A549 (cell line): ENCODE measurements at regions not wholly inside any gene's neighbourhood (a gene's known extent, or its start where the extent isn't known, plus 50 kb on each side); places are given as distances from the start of the nearest gene placed in this dataset.

Experiments
- ATAC-seq, 2 experiments: fragments of 200-7000 bp in 1 of 2; fragments of >200 bp in 1 of 2; cut with Nextera tagmentation in 1 of 2; cut with Tn5 transposase in 1 of 2; 3 replicates each; pipeline versions ENCODE4 v1.8.0 to v1.9.1; 2018 to 2020; ENCODE audit warnings: mild to moderate bottlenecking in 1 of 2, moderate library complexity in 1 of 2
- CTCF ChIA-PET: fragments of 300-600 bp; sonication (Branson Sonifier 250); formaldehyde crosslinking; extraction: SDS; loops from one replicate; lab custom pipeline; 2021; ENCODE audit warnings: antibody characterized with exemption, inconsistent platforms; lab: Yijun Ruan, JAX
- POLR2A ChIA-PET: fragments of 350-600 bp; formaldehyde crosslinking; extraction: SDS; loops from one replicate; lab custom pipeline; 2021; ENCODE audit warnings: antibody characterized with exemption, inconsistent platforms; lab: Yijun Ruan, JAX
- DNase-seq, 2 experiments: peaks; one replicate each; pipeline versions ENCODE4 v3.0.0 to v3.0.0-alpha.2; 2011 to 2016; ENCODE audit warnings: low read depth in 1 of 2, low spot score in 1 of 2
- FAIRE-seq: peaks from 2 replicates; lab custom pipeline; 2011; peaks lifted over from hg19 to GRCh38; lab: Jason Lieb, UNC
- H3K27ac ChIP-seq, 2 experiments: fragments of >200 bp; sonication (Bioruptor Twin); formaldehyde crosslinking; 3 replicates each; pipeline ENCODE4 v1.5.1; 2016 to 2017
- H3K4me1 ChIP-seq: fragments of >200 bp; sonication (Bioruptor Twin); formaldehyde crosslinking; 3 replicates; pipeline ENCODE4 v1.6.1; 2016
- H3K4me2 ChIP-seq: fragments of >200 bp; sonication (Bioruptor Twin); formaldehyde crosslinking; 3 replicates; pipeline ENCODE4 v1.6.1; 2016
- H3K4me3 ChIP-seq: fragments of >200 bp; sonication (Bioruptor Twin); formaldehyde crosslinking; 3 replicates; pipeline ENCODE4 v1.5.1; 2016
- H3K9me3 ChIP-seq: fragments of >200 bp; sonication (Bioruptor Twin); formaldehyde crosslinking; 3 replicates; pipeline ENCODE4 v1.6.1; 2016
- CEBPB ChIP-seq, 2 experiments: fragments of >200 bp in 1 of 2; sonication (Bioruptor Twin) in 1 of 2; formaldehyde crosslinking in 1 of 2; IDR thresholded peaks; 2 replicates each; pipeline ENCODE4 v1.6.1; 2012 to 2016
- CHD2 ChIP-seq: fragments of 150-350 bp; IDR thresholded peaks from 2 replicates; pipeline ENCODE4 v1.6.1; 2014; ENCODE audit warnings: low read length; ENCODE audit not compliant: partially characterized antibody
- CTCF ChIP-seq: fragments of >200 bp; sonication (Bioruptor Twin); formaldehyde crosslinking; IDR thresholded peaks from 3 replicates; pipeline ENCODE4 v1.5.1; 2016
- EHF ChIP-seq: fragments of 250-450 bp; sonication (Bioruptor Pico); IDR thresholded peaks from 2 replicates; pipeline ENCODE4 v1.5.0; 2020; ENCODE audit warnings: mild to moderate bottlenecking
- EHMT2 ChIP-seq: fragments of 200-600 bp; sonication (generic); IDR thresholded peaks from 2 replicates; pipeline ENCODE4 v1.6.1; 2016; ENCODE audit warnings: antibody characterized with exemption, low read depth, mild to moderate bottlenecking, moderate library complexity
- ESRRA ChIP-seq: fragments of 150-350 bp; IDR thresholded peaks from 2 replicates; pipeline ENCODE4 v1.6.1; 2014; ENCODE audit warnings: mild to moderate bottlenecking, low read length, borderline replicate concordance
- FOSB ChIP-seq: fragments of 250-450 bp; sonication (Bioruptor Pico); IDR thresholded peaks from 2 replicates; pipeline ENCODE4 v1.5.0; 2020; ENCODE audit warnings: mild to moderate bottlenecking, moderate library complexity
- FOSL2 ChIP-seq, 2 experiments: fragments of 450-650 bp in 1 of 2; fragments of >200 bp in 1 of 2; sonication (Bioruptor Twin) in 1 of 2; formaldehyde crosslinking; IDR thresholded peaks; 2 replicates each; pipeline versions ENCODE4 v1.5.0 to v1.6.1; 2016 to 2020; ENCODE audit warnings: mild to moderate bottlenecking in 1 of 2, moderate library complexity in 1 of 2
- FOXS1 ChIP-seq: fragments of 250-450 bp; sonication (Bioruptor Pico); IDR thresholded peaks from 2 replicates; pipeline ENCODE4 v1.5.0; 2020; ENCODE audit warnings: mild to moderate bottlenecking, moderate library complexity
- GATA3 ChIP-seq: IDR thresholded peaks from 2 replicates; pipeline ENCODE4 v1.6.1; 2012; ENCODE audit warnings: borderline replicate concordance
- HDAC2 ChIP-seq: fragments of 200-600 bp; sonication (generic); IDR thresholded peaks from 2 replicates; pipeline ENCODE4 v1.6.1; 2016
- HEYL ChIP-seq: fragments of 250-450 bp; sonication (Bioruptor Pico); IDR thresholded peaks from 2 replicates; pipeline ENCODE4 v1.8.0; 2021; ENCODE audit warnings: mild to moderate bottlenecking, moderate library complexity
- HMGXB4 ChIP-seq: fragments of 250-450 bp; sonication (Bioruptor Pico); IDR thresholded peaks from 2 replicates; pipeline ENCODE4 v1.5.0; 2021; ENCODE audit warnings: mild to moderate bottlenecking, moderate library complexity, borderline replicate concordance
- HOXB13 ChIP-seq: fragments of 250-450 bp; sonication (Bioruptor Pico); IDR thresholded peaks from 2 replicates; pipeline ENCODE4 v1.5.0; 2020; ENCODE audit warnings: low read depth, mild to moderate bottlenecking, moderate library complexity
- KDM5A ChIP-seq: fragments of 200-600 bp; sonication (generic); IDR thresholded peaks from 2 replicates; pipeline ENCODE4 v1.6.1; 2016; ENCODE audit warnings: antibody characterized with exemption, mild to moderate bottlenecking
- MAFK ChIP-seq: fragments of 450-650 bp; IDR thresholded peaks from 2 replicates; pipeline ENCODE4 v1.6.1; 2014; ENCODE audit not compliant: partially characterized antibody
- MAX ChIP-seq: IDR thresholded peaks from 2 replicates; pipeline ENCODE4 v1.6.1; 2012
- PBX3 ChIP-seq: IDR thresholded peaks from 2 replicates; pipeline ENCODE4 v1.6.1; 2012
- POLR2AphosphoS2 ChIP-seq: conservative IDR thresholded peaks from 2 replicates; pipeline ENCODE4 v1.6.1; 2012; ENCODE audit warnings: low read length, improper control_type of control experiment, inconsistent platforms
- RAD21 ChIP-seq, 2 experiments: fragments of >200 bp in 1 of 2; sonication (Bioruptor Twin) in 1 of 2; formaldehyde crosslinking in 1 of 2; IDR thresholded peaks in 1 of 2; conservative IDR thresholded peaks in 1 of 2; 2 replicates in 1 of 2; 3 replicates in 1 of 2; pipeline ENCODE4 v1.6.1; 2012 to 2018; ENCODE audit warnings: inconsistent platforms in 1 of 2
- RCOR1 ChIP-seq: fragments of 150-350 bp; IDR thresholded peaks from 2 replicates; pipeline ENCODE4 v1.6.1; 2014; ENCODE audit warnings: antibody characterized with exemption, low read length, low read depth
- REST ChIP-seq: fragments of 200-600 bp; sonication (generic); IDR thresholded peaks from 2 replicates; pipeline ENCODE4 v1.6.1; 2016; ENCODE audit warnings: antibody characterized with exemption, mild to moderate bottlenecking, moderate library complexity
- SREBF2 ChIP-seq: fragments of 450-650 bp; IDR thresholded peaks from 2 replicates; pipeline ENCODE4 v1.6.1; 2014; ENCODE audit warnings: mild to moderate bottlenecking, moderate library complexity
- ZFP36 ChIP-seq: fragments of 450-650 bp; IDR thresholded peaks from 2 replicates; pipeline ENCODE4 v1.6.1; 2014; ENCODE audit warnings: borderline replicate concordance; ENCODE audit not compliant: partially characterized antibody
- ZNF302 ChIP-seq: fragments of 250-450 bp; sonication (Bioruptor Pico); IDR thresholded peaks from 2 replicates; pipeline ENCODE4 v1.9.0; 2021; ENCODE audit warnings: inconsistent platforms, mild to moderate bottlenecking, moderate library complexity
- WGBS: methylation state at CpG from one replicate; pipeline ENCODE4 v1.1.6; 2017; ENCODE audit errors: missing lambda C conversion rate; 5-methylcytosine and 5-hydroxymethylcytosine counted together
- TF ChIP-seq, protein P1 (sequence below): fragments of 150-350 bp; IDR thresholded peaks from 2 replicates; pipeline ENCODE4 v1.6.1; 2014; ENCODE audit warnings: low read depth, mild to moderate bottlenecking, low read length

- DNase-seq (no peak), ATAC-seq (no peak), FAIRE-seq (no peak)
- Histone ChIP-seq H3K9me3 (0 out of 3 replicates have a peak, but pooled peaks cover 8% of the 10 kb centered on the region), H3K27ac (no peak overlapping the region), H3K4me2 (no peak overlapping the region), H3K4me1 (peaks cover 39% of the 10 kb centered on the region), H3K4me3 (no peak overlapping the region)
- POLR2A ChIA-PET, result no interaction called here
- WGBS, result 87% methylated on average over 2 of the region's 2 CpGs
- TF ChIP-seq KDM5A, result no peak
- TF ChIP-seq MAFK, result peak; percentile 97
- CTCF ChIA-PET, result interaction anchor here (0.8 to 1.0 kb wide), 2 partner anchors 40 to 180 kb away, joined by 3 read pairs; no protein-coding TSS in a partner anchor
Measured at GRCh38 chr9:21598749-21599148, 116.6 kb upstream of the IFNE start.

DNA sequence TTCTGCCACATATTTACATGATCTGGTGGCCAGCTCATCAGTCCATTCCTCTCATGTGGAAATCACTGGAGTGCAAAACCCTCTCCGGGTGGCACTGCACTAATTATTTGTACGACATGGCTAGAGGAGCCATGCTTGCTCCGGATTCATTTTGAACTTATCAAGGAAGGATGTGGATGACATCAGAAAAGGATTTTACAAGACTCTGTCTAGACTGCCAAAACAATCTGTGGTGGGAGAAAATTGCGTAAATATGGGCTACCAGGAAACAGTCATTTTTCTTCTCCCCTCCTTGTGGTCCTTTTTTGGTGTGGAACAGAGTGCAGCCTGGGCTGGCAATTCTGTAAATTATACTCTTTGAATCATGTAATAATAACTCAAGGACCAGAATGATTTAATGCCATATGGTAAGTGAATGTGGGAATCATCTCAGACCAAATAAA is 123.4 kb upstream of the IFNE start:
- Histone ChIP-seq H3K4me2 (peak overlapping the region; percentile 94), H3K9me3 (no peaks in the 10 kb centered on the region), H3K4me1 (peaks cover 74% of the 10 kb centered on the region), H3K27ac (peak overlapping the region; percentile 90 to 93), H3K4me3 (peak overlapping the region; percentile 27; the same call in 1 of the 3 replicates)
- WGBS, result 5% methylated on average over 4 of the region's 4 CpGs
- DNase-seq (peak; percentile 38 to 89), FAIRE-seq (peak; percentile 85), ATAC-seq (peak; percentile 72 to 86)
- POLR2A ChIA-PET, result interaction anchor here (1.0 to 2.0 kb wide), 4 partner anchors 14 to 79 kb away, joined by 3 to 18 read pairs (median 6); no protein-coding TSS in a partner anchor
- CTCF ChIA-PET, result interaction anchor here (1.6 to 2.0 kb wide), 2 partner anchors 12 to 183 kb away, joined by 3 to 7 read pairs; no protein-coding TSS in a partner anchor
- TF ChIP-seq KDM5A (no peak), PBX3 (no peak), CTCF (no peak), HEYL (CRISPR knock-in tag) (no peak), CHD2 (no peak), CEBPB (IDR thresholded peaks at IDR 0.05) (peak; percentile 81 to 94; a peak in 3 of 4 replicates), MAX (peak; percentile 62), SREBF2 (no peak), GATA3 (peak; percentile 82), FOXS1 (CRISPR knock-in tag) (0 out of 2 replicates have a peak, but pooled peaks have one; percentile 34), EHMT2 (no peak), ZFP36 (no peak), EHF (0 out of 2 replicates have a peak, but pooled peaks have one; percentile 56), HOXB13 (peak; percentile 80; the same call in 1 of the 2 replicates), ESRRA (no peak), HMGXB4 (no peak), REST (no peak), RAD21 (conservative IDR thresholded peaks at IDR 0.05 in 1 of 2, IDR thresholded peaks at IDR 0.05 in 1 of 2) (peak; percentile 17 to 37; a peak in 4 of 5 replicates), RCOR1 (no peak), HDAC2 (no peak), ZNF302 (CRISPR knock-in tag) (no peak), FOSL2 (IDR thresholded peaks at IDR 0.05) (no peak), FOSL2 (CRISPR knock-in tag; IDR thresholded peaks at IDR 0.05) (peak; percentile 75), FOSB (CRISPR knock-in tag) (peak; percentile 55; the same call in 1 of the 2 replicates), POLR2AphosphoS2 (no peak)
- TF ChIP-seq, protein P1, sequence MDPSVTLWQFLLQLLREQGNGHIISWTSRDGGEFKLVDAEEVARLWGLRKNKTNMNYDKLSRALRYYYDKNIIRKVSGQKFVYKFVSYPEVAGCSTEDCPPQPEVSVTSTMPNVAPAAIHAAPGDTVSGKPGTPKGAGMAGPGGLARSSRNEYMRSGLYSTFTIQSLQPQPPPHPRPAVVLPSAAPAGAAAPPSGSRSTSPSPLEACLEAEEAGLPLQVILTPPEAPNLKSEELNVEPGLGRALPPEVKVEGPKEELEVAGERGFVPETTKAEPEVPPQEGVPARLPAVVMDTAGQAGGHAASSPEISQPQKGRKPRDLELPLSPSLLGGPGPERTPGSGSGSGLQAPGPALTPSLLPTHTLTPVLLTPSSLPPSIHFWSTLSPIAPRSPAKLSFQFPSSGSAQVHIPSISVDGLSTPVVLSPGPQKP, result no peak
